HG02970 (cell line): ENCODE measurements at regions not wholly inside any gene's neighbourhood (a gene's known extent, or its start where the extent isn't known, plus 50 kb on each side); places are given as distances from the start of the nearest gene placed in this dataset.
"Not testable (repeated sequence)": the region's sequence is repeated elsewhere in the genome, so short reads cannot be mapped to it uniquely, and the experiment has no call there.

Source experiments
- ATAC-seq: cut with Tn5 transposase; IDR thresholded peaks from one replicate; pipeline ENCODE4 v1.9.1; 2021; ENCODE audit warnings: mild to moderate bottlenecking, moderate library complexity, moderate number of reproducible peaks; ENCODE audit not compliant: unreplicated experiment, low FRiP score

DNA sequence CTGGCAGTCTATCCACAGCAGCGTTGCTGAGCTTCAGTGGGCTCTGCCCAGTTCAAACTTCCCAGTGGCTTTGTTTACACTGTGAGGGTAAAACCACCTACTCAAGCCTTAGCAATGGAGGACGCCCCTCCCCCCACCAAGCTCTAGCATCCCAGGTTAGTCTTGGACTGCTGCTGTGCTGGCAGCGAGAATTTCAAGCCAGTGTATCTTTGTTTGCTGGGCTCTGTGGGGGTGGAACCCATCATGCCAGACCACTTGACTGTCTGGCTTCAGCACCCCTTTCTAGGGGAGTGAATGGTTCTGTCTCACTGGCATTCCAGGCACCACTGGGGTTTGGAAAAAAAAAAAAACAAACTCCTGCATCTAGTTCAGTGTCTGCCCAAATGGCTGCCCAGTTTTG is 249.7 kb upstream of the SYNCRIP start:
- no peak for ATAC-seq

DNA sequence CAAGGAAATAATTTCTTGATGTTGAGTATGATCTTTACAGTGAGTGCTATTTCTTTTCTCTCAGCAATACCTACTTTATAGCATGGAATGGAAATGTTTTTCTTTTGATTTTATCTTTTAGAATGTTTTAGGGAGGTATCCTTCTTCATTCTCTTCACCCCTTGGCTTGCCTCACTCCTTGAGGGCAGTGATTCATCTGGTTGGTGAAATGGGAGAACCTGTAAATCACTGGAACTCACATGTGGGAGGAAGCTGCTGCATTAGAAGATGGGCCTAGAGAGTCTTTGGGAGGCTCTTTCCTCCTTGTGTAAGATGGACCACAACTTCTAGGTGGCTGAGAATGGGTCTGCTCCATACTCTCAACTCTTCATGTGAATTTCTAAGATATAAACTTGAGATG is 244.8 kb upstream of the SYNCRIP start:
- no peak for ATAC-seq

DNA sequence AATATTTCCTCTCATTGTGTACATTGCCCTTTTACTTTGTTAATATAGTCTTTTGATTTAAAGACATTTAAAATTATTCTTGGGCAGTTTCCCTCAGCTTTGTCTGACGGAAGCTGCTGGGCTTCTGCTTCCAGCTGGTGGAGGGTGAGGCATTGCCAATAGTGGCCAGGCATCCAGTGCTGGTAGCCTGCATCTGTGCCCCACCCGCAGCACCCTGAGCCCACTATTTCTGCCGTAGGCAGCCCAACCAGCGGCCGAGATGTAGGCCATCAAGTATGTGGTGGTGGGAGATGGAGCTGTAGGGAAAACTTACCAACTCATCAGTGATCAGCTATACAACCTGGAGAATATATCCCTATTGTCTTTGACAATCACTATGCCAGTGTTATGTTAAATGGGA is 226.0 kb upstream of the SYNCRIP start:
- no peak for ATAC-seq

DNA sequence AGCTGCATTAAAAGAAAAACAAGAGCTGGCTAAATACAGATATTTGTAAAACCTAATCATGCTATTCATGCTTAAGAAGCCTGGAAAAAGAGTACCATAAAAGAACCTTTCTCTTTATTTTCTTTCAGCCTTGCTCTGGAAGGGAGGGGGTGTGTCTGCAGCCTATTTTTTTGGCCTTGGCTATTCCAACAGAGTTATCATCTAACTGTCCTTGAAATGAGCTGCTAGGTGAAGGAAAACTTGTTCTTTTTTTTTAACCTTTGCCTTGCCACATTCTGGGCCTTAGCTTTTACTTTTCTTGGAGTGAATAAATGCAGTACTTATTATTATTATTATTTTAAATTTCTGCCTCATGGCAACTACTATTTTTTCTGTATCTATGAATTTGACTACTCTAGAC is 224.9 kb upstream of the SYNCRIP start:
- no peak for ATAC-seq

DNA sequence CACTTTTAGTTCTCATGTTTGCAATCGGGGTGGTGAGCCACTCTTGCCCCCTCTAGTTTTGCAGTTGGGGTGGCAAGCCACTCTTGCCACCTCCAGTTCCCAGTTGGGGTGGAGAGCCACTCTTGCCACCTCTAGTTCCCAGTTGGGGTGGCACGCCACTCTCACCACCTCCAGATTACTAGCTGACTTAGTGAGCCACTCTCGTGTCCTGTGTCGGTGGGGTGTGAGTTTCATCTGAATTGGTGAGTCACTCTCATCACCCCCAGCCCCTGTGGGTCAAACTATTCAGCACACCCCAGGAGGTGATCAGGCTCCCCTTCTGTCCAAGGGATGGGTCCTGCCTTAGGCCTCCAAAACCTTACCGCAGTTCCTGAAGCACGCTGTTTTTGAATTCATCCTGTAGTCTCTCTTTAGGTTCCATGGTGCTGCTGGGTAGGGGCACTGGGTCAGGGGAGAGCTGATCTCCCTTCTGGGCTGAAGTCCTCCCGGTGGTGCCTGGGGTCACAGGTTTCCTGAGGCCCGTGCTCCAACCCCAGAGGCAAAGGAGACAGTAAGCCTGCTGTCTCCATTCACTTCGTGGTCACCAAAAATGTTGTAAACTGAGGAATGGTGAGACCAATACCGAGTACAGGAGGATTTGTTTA is 224.2 kb upstream of the SYNCRIP start:
- no peak for ATAC-seq

DNA sequence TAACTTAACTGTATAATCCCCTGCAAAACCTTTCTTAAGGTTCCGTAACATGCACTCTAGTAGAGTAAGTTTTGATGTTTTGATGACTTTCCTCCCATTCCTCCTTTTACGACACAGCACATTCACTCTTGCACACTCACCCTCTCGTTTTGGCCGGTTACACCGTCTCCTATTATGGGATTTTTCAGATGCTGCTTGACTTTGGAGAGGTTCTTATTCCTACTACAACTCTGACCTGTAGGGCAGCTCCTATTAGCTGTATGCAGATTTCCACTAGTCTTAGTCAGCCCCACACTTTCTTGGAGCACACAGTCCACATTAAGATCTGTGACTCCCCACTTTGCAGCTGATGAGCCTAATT is 223.7 kb upstream of the SYNCRIP start:
- no peak for ATAC-seq

DNA sequence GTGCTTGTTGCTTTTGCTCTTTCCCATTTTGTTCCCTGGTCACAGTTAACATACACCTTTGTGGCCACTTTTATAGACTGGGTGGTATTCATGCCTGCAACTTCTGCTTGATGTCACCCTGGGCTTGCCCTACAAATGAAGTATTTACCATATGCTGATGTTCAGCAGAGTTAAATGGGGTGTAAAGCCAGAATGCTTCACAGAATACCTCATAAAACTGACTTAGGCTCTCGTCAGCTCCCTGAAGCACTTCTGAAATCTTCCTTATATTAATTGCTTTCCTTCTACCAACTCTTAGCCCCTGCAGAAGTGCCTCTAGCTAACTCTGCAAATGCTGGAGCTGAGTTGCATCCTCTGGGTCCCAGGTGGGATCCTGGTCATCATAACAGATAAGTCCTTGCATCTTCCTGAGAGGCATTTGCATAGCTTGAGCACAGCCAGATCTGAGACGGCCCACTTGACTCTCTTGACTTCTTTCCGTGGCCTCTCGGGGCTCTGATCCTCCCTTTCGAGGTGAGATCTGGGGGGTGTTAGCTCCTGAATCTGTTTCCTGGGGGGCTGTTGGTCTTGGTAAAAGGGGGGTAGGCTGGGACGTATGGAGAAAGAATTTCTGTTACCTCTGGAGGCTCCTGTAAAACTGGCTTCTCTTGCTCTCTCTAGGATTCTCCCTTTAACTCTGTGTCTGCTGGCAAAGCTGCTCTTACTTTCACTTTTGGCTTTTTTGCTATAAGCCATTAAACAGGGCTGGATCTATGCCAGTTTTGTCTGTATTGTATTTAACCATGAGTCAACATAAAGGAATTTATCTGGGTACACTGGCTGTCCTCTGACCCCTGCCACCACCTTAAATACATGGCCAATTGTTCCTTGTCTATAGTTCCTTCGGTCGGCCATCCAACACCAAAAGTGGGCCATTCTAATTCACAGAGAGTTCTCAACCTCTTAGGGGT is 223.0 kb upstream of the SYNCRIP start:
- ATAC-seq: peak; percentile 65

DNA sequence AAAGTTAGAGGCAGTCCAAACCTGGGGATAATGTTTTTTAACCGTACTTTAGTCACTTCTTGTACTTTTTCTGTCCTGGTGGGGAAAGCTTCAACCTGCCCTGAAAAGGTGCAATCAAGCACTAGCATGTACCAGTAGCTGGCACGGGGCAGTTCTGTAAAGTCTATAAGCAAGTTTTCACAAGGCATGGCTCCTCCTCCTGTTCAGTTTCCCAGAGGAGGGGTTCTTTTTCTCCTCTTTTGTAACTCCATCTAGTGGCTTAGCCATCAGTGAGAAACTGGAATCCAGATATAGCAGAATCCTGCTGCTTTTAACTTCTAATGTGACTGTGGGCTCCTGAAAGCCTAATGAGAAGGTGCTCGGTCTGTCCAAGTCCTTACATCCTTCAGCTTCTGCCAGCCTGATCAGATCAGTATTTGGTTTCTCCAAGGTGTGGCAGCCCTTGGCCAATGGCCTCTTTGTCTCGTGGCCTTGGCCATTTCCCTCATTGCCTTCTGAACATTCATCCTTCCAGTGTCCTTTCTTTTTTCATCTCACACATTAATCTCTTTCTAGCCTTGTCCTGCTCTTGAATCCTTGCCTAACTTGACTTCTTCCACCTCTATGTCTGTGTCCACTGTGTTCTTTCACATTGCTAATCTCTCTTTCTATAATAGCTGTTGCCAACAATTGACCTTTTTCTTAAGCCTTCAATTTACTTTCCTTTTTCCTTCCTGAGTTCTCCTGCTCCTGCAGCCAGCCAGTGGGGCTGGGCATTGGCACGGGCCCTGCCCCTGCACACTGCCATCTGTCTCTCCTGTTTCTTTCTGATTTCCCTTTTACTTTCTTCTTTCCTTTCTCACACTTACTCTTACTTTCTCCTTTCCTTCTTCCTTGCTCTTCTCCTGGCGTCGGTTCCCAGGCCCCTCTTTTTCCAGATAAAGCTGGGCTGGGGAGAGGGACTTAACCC is 222.0 kb upstream of the SYNCRIP start:
- ATAC-seq: no peak

DNA sequence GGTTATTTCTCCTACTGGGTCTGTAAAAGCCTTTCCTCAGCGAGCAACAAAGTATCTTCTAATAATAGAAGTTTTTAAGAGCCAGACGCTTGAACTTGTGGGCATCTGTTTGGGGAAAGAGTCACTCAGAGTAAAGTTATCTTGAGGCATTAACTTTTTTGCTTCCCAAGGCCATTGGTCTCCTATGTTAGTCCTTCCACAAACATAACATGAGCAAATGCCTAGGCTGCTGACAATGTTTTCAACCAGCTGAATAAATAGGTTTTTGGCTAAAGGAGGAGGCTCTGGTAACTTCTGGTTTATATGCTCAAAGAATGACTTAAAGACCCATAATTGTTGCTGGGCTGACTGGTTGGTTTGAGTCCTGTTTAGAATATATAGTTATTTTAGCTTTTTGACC is 213.5 kb upstream of the SYNCRIP start:
- no peak for ATAC-seq

DNA sequence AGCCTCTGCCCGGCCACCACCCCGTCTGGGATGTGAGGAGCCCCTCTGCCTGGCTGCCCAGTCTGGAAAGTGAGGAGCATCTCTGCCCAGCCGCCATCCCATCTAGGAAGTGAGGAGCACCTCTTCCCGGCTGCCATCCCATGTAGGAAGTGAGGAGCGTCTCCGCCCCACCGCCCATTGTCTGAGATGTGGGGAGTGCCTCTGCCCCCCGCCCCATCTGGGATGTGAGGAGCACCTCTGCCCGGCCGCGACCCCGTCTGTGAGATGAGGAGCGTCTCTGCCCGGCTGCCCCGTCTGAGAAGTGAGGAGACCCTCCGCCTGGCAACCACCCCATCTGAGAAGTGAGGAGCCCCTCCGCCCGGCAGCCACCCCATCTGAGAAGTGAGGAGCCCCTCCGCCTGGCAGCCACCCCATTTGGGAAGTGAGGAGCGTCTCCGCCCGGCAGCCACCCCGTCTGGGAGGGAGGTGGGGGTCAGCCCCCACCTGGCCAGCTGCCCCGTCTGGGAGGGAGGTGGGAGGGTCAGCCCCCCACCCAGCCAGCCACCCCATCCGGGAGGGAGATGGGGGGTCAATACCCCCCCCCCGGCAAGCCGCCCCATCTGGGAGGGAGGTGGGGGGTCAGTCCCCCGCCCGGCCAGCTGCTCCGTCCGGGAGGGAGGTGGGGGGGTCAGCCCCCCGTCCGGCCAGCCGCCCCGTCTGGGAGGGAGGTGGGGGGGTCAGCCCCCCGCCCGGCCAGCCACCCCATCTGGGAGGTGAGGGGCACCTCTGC is 195.8 kb upstream of the SYNCRIP start:
- not testable (repeated sequence) for ATAC-seq

DNA sequence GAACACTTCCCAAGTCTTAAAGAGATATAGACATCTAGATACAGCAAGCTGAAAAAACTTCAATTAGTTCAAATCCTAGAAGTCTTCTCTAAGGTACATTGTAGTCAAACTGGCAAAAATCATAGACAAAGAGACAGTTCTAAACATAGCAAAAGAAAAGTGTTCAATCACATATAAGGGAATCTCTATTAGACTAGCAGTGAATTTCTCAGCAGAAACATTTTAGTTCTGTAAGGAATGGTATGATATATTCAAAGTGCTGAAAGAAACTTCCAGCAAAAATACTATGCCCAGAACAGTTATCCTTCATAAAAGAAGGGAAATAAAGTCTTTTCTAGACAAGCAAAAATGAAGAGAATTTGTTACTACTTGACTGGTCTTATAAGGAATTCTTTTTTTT is 186.3 kb upstream of the SYNCRIP start:
- ATAC-seq: no peak

DNA sequence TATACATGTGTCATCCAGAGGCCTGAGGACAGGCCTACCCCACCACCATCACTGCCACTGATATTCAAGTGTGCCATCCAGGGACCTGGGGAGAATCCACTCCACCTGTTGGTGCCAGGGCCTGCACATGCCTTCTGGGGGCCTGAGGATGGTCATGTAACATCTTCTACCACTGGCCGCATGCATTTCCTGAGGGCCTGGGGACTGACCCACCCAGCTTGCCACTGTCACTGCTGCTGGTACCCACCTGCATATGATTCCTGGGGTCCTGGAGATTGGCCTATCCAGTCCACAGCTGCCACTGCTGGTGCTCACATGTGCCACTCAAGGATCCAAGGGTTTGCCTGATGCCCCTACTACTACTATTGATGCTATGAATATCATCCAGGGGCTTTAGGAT is 184.3 kb upstream of the SYNCRIP start:
- ATAC-seq: no peak

DNA sequence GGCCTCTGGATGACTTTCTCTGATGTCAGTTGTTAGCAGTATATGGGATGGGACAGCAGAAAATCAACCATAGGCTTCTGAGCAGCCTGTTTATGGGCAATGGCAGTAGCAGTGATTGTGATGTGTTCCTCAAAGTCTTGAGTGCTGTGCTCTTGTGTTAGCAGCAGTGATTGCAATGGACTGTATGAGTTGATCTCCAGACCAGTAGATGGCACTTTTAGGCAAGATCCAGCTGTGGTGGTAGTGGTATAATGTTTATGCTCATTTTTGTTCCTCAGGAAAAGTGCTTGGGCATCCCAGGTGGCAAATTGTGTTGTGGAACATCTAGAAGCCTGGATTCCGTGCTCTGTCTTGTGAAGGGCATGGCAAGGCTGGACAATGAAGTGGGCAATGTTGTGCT is 181.6 kb upstream of the SYNCRIP start:
- no peak for ATAC-seq

DNA sequence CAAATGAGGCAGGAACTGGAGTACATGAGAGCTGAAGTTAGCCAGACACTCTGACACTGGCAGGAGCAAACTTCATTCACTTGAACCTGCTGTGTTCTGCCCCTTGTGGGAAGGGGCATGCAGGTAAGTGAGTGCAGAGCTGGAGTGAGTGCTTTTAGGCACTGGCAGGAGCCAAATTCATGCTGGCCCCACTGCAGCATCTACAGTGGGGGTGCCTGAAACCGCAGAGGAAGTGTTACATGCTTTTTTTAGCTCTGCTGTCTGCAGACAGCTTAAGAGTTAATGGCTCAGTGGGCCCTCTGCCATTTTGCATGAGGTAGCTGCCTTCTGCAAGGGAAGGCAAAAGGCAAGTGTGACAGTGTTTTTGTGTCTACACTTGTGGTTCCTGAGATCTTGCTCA is 167.9 kb upstream of the SYNCRIP start:
- ATAC-seq: no peak

DNA sequence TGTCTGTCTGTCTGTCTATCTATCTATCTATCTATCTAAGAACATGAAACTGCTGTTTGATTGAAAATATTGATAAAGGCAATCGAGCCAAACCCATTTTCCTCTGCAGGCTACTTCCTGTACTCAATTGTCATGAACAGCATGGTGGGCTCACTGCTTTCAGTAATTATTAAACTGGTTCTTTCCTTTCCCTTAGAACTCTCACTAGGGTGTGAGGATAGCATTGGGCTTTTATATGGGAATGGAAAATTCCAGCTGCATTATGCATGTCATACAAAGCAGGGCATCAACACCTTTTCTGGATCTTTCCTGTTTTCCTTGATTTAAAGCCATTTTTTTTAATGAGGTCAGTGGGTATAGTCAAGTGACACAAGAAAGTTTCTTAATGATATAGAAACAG is 161.0 kb upstream of the SYNCRIP start:
- no peak for ATAC-seq

DNA sequence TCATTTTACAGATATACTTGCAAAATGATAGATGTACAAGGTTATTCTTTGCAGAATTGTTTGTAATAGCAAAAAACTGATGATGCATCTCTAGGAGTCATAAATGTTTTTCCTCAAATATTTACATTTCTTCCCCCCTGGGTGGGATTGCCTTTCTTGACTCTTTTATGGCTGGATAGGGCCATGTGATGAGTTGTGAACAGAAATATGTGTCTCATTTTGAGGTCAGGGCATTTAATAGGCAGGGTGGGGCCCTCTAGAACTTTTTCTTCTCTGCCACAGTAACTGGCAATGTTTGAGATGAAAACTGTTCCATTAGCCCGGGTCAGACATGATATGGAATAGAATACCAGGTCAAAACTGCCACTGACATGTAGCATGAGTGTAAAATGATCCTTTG is 159.5 kb upstream of the SYNCRIP start:
- ATAC-seq: no peak

DNA sequence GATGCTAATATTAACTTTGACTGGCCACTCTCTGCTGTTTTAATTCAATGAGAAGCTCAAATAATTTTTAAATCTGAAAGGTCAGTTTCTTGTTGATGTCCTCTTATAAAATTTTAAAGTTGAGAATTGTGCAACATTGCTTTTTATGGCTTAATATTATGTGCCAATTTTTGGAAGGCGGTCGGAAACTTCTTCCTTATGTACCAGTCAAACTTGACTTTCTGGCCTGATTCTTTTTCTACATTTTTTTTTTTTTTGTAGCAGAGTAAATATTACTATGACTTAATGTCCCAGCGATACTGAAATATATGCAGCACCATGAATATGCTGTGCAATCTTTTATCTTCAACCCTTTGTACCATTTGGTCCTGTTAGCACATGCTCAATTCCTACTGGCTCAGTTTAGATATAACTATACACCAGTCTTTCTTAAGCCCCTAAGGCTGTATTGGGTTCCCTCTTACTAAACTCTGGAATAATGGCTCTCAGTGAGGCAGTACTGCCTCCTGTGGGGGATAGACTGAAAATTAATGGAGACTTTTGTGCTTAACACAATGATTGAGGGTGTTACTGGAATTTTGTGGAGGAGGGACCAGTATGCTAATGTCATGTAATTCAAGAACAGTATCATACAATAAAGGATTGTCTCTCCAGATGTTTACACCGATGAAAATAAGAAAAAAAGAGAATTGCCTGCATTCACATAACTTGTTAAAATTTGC is 156.4 kb upstream of the SYNCRIP start:
- no peak for ATAC-seq

DNA sequence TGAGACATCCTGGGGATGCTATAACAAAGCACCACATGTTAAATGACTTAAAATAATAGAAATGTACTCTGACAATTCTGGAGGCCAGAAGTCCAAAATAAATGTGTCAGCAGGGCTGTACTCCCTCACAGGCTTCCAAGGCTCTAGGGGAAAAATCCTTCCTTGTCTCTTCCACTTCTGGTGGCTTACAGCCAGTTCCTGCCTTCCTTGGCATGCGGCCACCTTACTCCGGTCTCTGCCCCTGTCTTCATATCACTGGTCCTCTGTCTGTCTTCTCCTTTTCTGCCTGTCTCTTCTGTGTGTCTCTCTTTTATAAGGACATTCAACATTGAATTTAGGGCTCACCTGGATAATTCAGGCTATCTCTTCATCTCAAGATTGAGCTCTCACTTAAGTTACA is 155.3 kb upstream of the SYNCRIP start:
- no peak for ATAC-seq

DNA sequence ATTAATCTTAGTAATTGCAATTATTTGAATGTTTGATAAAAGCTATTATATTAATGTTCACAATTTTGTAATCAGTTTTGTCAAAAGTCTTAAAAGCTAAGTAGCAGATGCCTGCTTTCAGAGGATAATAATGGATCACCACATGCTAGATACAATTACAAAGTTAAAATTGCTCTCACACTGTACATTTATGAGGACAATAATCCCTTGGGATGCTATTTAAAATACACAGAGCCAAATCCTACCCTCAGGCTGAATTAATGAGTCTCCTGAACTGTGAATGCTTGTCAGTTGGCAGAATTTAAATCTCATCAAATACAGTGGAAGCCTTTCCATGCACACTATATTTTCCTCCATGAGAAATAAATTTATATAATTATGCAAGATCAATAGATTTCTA is 153.3 kb upstream of the SYNCRIP start:
- ATAC-seq: no peak

DNA sequence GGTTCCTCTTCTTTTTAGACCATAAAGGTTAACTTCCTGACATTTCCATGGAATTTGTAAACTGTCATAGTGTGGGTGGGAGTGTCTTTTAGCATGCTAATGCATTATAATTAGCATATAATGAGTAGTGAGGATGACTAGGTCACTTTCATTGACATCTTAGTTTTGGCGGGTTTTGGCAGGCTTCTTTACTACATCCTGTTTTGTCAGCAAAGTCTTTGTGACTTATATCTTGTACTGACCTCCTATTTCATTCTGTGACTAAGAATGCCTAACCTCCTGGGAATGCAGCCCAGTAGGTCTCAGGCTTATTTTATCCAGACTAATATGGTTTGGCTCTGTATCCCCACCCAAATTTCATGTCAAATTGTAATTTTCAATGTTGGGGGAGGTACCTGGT is 149.6 kb upstream of the SYNCRIP start:
- ATAC-seq: no peak
